ENCODE measurements at regions not wholly inside any gene's neighbourhood (a gene's known extent, or its start where the extent isn't known, plus 50 kb on each side); places are given as distances from the start of the nearest gene placed in this dataset.

DNA sequence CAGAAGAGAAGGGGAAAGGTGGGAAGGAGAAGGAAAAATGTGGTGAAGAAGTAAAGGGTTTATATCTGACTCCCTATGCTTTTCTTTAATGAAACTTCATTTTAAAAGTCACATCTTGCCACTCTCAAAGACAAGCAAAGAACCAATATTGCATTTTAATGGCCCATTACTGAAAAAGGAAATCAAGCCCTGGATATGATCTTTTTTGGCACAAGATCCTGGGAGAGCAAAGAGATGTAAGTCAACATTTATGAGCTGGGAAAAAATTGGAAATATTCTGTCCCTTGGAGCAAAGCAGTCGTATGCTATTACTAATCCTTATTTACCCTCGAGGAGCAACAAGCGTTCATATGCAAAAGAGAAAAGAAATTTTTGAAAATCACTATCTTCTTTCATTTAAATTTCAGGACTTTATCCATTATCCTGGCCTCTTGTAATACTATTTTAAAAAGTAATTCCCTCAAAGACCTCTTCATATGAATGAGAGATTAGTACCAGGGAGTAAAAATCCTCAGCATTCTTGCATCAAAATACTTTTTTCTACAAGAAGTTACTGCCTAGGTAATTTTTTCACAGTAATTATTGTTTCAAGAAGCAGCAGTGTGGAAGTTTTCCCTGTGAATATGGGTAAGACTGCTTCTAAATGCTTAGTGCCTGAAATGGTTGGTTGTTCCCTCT lies 435.3 kb upstream of the PDZRN3 start:
- Histone ChIP-seq H3K36me3 (no peaks in the 10 kb centered on the region), H3K27ac (no peak overlapping the region), H3K4me1 (no peaks in the 10 kb centered on the region), H3K4me3 (no peak overlapping the region), H3K9me3 (no peaks in the 10 kb centered on the region), H3K27me3 (no peaks in the 10 kb centered on the region)
- DNase-seq: no peak
- TF ChIP-seq, protein P1, sequence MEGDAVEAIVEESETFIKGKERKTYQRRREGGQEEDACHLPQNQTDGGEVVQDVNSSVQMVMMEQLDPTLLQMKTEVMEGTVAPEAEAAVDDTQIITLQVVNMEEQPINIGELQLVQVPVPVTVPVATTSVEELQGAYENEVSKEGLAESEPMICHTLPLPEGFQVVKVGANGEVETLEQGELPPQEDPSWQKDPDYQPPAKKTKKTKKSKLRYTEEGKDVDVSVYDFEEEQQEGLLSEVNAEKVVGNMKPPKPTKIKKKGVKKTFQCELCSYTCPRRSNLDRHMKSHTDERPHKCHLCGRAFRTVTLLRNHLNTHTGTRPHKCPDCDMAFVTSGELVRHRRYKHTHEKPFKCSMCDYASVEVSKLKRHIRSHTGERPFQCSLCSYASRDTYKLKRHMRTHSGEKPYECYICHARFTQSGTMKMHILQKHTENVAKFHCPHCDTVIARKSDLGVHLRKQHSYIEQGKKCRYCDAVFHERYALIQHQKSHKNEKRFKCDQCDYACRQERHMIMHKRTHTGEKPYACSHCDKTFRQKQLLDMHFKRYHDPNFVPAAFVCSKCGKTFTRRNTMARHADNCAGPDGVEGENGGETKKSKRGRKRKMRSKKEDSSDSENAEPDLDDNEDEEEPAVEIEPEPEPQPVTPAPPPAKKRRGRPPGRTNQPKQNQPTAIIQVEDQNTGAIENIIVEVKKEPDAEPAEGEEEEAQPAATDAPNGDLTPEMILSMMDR (IDR thresholded peaks at IDR 0.05): no peak
- intact Hi-C loops (cut with DNase I; ENCODE audit: low total_unique reads): no loop called here

DNA sequence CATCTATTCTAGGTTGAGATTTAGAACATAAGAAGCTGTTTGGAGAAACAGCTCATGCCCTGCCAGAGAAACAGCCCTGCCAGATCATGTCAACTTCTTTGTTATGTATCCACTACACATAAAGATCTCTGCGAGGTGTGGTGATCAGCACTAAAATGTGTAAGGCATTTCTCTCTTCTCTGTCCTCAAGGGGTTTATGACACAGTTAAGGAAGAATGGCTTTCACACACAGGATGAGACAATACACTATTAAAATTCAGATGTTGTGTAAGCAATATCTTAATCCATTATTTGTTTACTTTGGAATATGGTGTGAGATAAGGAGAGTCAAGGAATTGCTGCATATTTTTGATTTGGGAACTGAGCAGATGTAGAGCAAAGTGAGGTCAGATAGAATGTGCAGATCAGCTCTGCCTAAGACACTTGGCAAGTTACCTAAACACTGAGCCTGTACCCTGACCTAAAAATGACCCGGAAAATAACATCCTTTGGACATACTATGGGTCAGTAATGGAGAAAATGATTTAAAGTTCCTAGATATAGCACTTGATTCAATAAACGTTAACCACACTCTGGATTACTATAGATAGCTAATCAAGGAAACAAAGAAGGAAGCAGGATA lies 434.7 kb upstream of the PDZRN3 start:
- no peaks in the 10 kb centered on the region for H3K27me3 ChIP-seq
- intact Hi-C loops (cut with DNase I; ENCODE audit: low total_unique reads): no loop called here
- H3K4me1 ChIP-seq: no peaks in the 10 kb centered on the region
- DNase-seq: no peak
- H3K9me3 ChIP-seq: no peaks in the 10 kb centered on the region
- no peak overlapping the region for H3K4me3 ChIP-seq
- no peaks in the 10 kb centered on the region for H3K36me3 ChIP-seq
- no peak overlapping the region for H3K27ac ChIP-seq
- TF ChIP-seq, protein P1 (IDR thresholded peaks at IDR 0.05): no peak

DNA sequence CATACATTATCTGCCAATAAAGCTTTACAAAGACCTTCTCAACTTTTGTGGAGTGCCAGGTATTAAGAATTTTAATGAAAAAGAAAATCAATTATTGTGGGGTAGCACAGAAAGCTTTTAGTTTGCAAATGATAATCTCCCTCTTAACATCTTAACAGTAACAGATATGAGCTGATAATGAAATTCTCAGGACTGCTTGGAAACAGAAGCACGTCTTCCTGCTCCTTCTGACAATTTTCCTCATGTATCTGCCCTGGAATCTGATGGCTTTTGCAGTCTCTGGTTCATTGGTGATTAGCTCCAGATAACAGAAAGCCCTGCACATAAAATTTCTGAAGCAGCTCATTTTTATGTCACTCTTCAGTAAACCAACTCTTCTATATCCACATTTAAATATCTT lies 432.4 kb upstream of the PDZRN3 start:
- no peak overlapping the region for H3K27ac ChIP-seq
- H3K36me3 ChIP-seq: no peaks in the 10 kb centered on the region
- no peaks in the 10 kb centered on the region for H3K27me3 ChIP-seq
- H3K9me3 ChIP-seq: no peaks in the 10 kb centered on the region
- TF ChIP-seq, protein P1 (IDR thresholded peaks at IDR 0.05): no peak
- intact Hi-C loops (cut with DNase I; ENCODE audit: low total_unique reads): no loop called here
- no peak overlapping the region for H3K4me3 ChIP-seq
- H3K4me1 ChIP-seq: no peaks in the 10 kb centered on the region
- DNase-seq: no peak

DNA sequence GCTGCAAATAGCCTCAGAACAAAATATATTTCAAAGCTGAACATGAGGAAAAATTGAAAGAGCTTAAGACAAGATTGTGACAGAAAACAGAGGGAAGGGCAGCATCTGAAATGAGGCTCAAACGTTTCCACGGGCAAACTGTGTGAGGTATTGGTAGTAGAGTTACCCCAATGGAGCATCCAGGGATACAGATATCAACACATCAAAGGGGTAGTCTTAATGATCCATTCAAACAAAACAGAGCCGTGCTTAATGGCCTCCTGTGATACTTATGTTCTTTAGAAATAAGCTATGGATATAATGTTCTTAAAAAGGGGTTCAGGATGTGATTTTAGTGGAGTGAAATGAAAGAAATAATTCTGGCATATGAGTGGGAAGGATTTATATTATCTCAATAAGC lies 430.3 kb upstream of the PDZRN3 start:
- TF ChIP-seq, protein P1 (IDR thresholded peaks at IDR 0.05): no peak
- intact Hi-C loops (cut with DNase I; ENCODE audit: low total_unique reads): no loop called here
- H3K9me3 ChIP-seq: no peaks in the 10 kb centered on the region
- H3K36me3 ChIP-seq: no peaks in the 10 kb centered on the region
- H3K4me3 ChIP-seq: no peak overlapping the region
- no peaks in the 10 kb centered on the region for H3K4me1 ChIP-seq
- no peak overlapping the region for H3K27ac ChIP-seq
- DNase-seq: no peak
- H3K27me3 ChIP-seq: no peaks in the 10 kb centered on the region

DNA sequence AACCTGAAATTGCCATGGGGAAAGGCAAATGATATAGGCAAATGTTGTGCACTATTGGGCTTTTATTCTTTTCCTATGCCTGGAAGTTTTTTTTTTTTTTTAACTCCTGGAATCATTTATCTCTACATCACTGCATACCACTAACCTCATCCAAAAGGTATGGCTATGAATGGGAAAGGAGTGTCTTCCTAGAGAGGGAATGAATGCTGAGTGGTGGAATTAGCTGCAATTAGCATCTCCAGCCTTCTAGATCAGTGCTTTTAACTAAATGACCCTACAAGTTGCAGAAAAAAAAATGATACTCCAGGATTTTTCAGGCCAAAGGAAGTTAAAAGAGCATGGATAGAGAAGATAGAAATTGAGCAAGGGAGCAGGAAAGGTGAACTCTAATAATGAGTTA lies 429.8 kb upstream of the PDZRN3 start:
- H3K27ac ChIP-seq: no peak overlapping the region
- no peak for DNase-seq
- no peaks in the 10 kb centered on the region for H3K9me3 ChIP-seq
- TF ChIP-seq, protein P1 (IDR thresholded peaks at IDR 0.05): no peak
- no peaks in the 10 kb centered on the region for H3K36me3 ChIP-seq
- H3K4me3 ChIP-seq: no peak overlapping the region
- intact Hi-C loops (cut with DNase I; ENCODE audit: low total_unique reads): no loop called here
- H3K27me3 ChIP-seq: no peaks in the 10 kb centered on the region
- H3K4me1 ChIP-seq: no peaks in the 10 kb centered on the region

Measured in tibial artery (tissue), 4 donors.